ENCODE measurements at regions not wholly inside any gene's neighbourhood (a gene's known extent, or its start where the extent isn't known, plus 50 kb on each side); places are given as distances from the start of the nearest gene placed in this dataset.

DNA sequence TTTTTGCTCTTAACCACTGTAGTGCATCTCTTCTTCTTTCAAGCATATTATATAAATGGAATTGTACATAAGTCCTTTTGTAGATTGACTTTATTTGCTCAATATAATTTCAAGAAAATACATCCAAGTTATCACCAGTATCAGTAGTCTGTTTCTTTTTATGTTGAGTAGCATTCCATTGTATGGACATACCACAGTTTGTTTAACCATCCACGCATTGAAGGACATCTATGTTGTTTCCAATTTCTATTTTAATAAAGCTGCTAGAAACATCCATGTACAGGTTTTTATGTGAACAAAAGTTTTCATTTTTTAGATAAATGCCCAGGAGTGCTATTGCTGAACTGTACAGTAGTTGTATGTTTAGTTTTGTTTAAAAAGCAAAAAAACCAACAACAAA is 387.5 kb upstream of the SOX11 start:
- Histone ChIP-seq H4K20me1 (no peaks in the 10 kb centered on the region), H3K4me3 (no peak overlapping the region), H3K4me1 (no peaks in the 10 kb centered on the region), H3K9ac (no peak overlapping the region), H3K4me2 (no peak overlapping the region), H3K27ac (no peak overlapping the region), H3K9me3 (no peaks in the 10 kb centered on the region), H3K36me3 (no peaks in the 10 kb centered on the region), H3K27me3 (no peaks in the 10 kb centered on the region)
- no peak for TF ChIP-seq Cebpa-rat (IDR thresholded peaks at IDR 0.05)

DNA sequence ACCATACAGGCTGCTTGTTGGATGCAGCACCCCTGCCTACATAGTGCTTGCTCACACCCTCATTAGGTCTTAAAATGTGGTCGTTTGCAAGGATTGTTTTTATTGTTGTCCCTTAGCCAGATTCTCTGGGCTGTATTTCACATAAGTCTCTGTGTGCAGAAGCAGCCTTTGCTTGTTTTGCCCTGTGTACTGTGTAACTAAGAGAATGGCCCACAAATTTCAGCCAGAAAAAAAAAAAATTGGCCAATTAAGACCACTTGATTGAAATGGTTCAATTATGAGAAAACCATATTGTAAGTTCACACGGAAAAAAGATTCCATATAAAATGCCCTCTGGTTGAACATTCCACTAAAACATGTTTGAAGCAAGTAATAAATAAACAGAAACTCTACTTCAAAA is 377.1 kb upstream of the SOX11 start:
- Histone ChIP-seq H3K27ac (no peak overlapping the region), H3K4me1 (no peaks in the 10 kb centered on the region), H3K9me3 (0 out of 2 replicates have a peak, but pooled peaks cover 2% of the 10 kb centered on the region), H4K20me1 (no peaks in the 10 kb centered on the region), H3K4me3 (no peak overlapping the region), H3K27me3 (no peaks in the 10 kb centered on the region), H3K9ac (no peak overlapping the region), H3K36me3 (no peaks in the 10 kb centered on the region), H3K4me2 (no peak overlapping the region)
- no peak for TF ChIP-seq Cebpa-rat (IDR thresholded peaks at IDR 0.05)

DNA sequence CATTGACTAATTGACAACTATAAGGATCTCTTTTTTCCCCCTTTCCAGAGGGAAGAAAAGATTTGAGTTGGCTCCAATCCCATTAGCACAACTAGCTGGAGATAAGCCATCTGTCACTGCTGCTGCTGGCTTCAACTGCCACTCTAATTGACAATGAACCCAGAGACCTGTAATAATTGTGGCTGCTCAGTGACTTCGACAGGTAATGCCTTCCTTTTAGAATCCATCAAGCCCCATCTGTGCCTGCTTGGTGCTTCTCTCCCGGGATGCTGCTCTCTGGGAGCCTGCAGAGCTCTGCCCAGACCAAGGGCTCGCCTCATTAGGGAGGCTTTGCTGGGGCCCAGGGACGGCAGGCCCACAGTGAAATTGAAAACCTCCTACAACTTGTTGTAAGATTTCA is 376.7 kb upstream of the SOX11 start:
- no peak overlapping the region for H3K27ac ChIP-seq
- no peaks in the 10 kb centered on the region for H3K27me3 ChIP-seq
- no peaks in the 10 kb centered on the region for H3K4me1 ChIP-seq
- H3K9ac ChIP-seq, result no peak overlapping the region
- TF ChIP-seq Cebpa-rat (IDR thresholded peaks at IDR 0.05), result no peak
- H3K36me3 ChIP-seq, result no peaks in the 10 kb centered on the region
- H4K20me1 ChIP-seq, result no peaks in the 10 kb centered on the region
- H3K4me2 ChIP-seq, result no peak overlapping the region
- H3K9me3 ChIP-seq, result no peaks in the 10 kb centered on the region
- no peak overlapping the region for H3K4me3 ChIP-seq

DNA sequence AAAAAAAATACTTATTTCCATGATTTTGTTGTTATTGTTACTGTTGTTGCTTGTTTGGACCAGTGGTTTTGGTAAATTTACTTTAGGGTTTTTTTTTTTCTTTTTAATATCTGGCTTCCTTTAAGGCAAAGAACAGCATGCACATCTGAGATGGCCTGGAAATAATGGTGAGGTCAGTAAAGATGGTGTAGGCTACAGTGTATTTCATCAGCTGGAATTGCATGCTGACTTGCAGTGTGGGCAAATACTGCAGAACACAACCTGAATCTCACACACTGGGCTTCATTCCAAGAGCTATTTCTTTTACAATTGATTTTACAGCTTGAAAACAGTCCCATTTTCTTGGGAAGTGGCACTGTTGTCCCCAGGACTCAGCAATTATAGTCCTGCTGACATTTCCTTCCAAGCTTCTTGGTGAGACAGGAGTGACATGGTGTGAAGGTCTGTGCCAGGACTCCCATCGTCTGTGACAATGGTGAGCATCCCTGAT is 376.1 kb upstream of the SOX11 start:
- no peak overlapping the region for H3K4me3 ChIP-seq
- H3K27ac ChIP-seq, result no peak overlapping the region
- no peaks in the 10 kb centered on the region for H3K4me1 ChIP-seq
- TF ChIP-seq Cebpa-rat (IDR thresholded peaks at IDR 0.05), result no peak
- H3K9me3 ChIP-seq, result no peaks in the 10 kb centered on the region
- H3K36me3 ChIP-seq, result no peaks in the 10 kb centered on the region
- no peaks in the 10 kb centered on the region for H4K20me1 ChIP-seq
- no peak overlapping the region for H3K9ac ChIP-seq
- H3K4me2 ChIP-seq, result no peak overlapping the region
- H3K27me3 ChIP-seq, result no peaks in the 10 kb centered on the region

DNA sequence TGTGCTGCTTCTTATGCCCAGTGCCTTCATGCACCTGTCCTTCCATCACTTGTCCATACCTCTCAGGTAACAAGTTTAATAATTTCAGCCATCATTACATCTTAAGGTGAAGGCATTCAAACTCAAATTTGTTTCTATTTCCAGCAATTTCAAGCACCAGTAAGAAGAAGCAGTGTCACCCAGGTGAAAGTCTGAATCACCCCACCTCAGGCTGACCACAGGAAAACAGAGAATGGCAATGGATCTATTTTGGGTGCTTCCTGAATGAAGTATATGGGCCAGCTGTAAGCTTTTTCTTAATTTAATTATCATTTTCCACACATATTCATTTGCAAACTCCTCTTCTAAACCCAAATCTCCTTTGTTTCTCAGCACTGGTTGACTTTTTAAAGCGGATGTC is 372.7 kb upstream of the SOX11 start:
- Histone ChIP-seq H4K20me1 (no peaks in the 10 kb centered on the region), H3K9ac (no peak overlapping the region)
- TF ChIP-seq Cebpa-rat (IDR thresholded peaks at IDR 0.05), result no peak

DNA sequence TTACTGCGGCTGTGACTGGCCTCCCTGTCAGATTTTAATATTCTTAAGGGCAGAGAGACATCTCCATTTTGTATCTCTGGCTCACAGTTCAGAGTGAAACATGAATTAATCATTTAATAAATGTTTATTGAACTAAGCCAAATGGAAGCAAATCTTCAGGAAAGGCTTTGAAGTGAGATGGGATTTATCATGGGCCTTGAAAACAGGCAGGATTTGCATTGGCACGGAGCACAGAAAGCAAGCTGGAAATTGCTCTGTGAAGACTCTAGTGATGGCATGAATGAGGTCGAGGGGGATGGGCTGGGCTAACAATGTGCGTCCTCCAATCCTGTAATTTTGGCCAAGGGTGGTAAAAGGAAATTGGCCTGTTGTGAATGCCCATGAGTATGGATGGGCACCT is 369.8 kb upstream of the SOX11 start:
- H3K9ac ChIP-seq, result no peak overlapping the region
- no peak overlapping the region for H3K27ac ChIP-seq
- no peaks in the 10 kb centered on the region for H3K4me1 ChIP-seq
- no peaks in the 10 kb centered on the region for H3K36me3 ChIP-seq
- no peak overlapping the region for H3K4me3 ChIP-seq
- TF ChIP-seq Cebpa-rat (IDR thresholded peaks at IDR 0.05), result no peak
- H3K9me3 ChIP-seq, result no peaks in the 10 kb centered on the region
- H4K20me1 ChIP-seq, result no peaks in the 10 kb centered on the region
- no peaks in the 10 kb centered on the region for H3K27me3 ChIP-seq
- no peak overlapping the region for H3K4me2 ChIP-seq

More for the DNA sequence above, 372.7 kb upstream of the SOX11 start:
- H3K36me3 ChIP-seq, result no peaks in the 10 kb centered on the region
- no peak overlapping the region for H3K4me2 ChIP-seq
- no peaks in the 10 kb centered on the region for H3K4me1 ChIP-seq
- H3K9me3 ChIP-seq, result no peaks in the 10 kb centered on the region
- no peak overlapping the region for H3K4me3 ChIP-seq
- no peaks in the 10 kb centered on the region for H3K27me3 ChIP-seq
- H3K27ac ChIP-seq, result no peak overlapping the region

DNA sequence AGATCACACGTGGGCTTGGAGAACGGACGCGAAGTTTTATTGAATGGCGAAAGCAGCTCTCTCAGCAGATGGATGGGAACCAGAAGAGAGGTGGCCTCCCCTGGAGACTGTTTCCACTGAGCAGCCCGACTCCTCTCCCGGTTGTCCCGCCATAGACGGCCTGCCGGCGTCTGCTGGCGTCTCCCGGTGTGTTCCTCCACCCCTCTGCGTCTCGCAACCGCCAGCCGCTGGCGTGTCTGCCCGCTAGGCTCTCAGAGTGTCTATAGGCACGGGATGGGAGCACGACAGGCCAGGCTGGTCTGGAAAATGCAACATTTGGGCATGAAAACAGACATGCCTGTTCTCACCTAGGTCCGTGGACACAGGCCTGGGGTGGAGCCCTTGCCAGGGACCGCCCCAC is 366.7 kb upstream of the SOX11 start:
- H3K36me3 ChIP-seq, result no peaks in the 10 kb centered on the region
- no peaks in the 10 kb centered on the region for H3K4me1 ChIP-seq
- H4K20me1 ChIP-seq, result no peaks in the 10 kb centered on the region
- no peak overlapping the region for H3K4me3 ChIP-seq
- H3K27ac ChIP-seq, result no peak overlapping the region
- H3K27me3 ChIP-seq, result no peaks in the 10 kb centered on the region
- no peak overlapping the region for H3K4me2 ChIP-seq
- no peak for TF ChIP-seq Cebpa-rat (IDR thresholded peaks at IDR 0.05)
- no peaks in the 10 kb centered on the region for H3K9me3 ChIP-seq
- no peak overlapping the region for H3K9ac ChIP-seq

DNA sequence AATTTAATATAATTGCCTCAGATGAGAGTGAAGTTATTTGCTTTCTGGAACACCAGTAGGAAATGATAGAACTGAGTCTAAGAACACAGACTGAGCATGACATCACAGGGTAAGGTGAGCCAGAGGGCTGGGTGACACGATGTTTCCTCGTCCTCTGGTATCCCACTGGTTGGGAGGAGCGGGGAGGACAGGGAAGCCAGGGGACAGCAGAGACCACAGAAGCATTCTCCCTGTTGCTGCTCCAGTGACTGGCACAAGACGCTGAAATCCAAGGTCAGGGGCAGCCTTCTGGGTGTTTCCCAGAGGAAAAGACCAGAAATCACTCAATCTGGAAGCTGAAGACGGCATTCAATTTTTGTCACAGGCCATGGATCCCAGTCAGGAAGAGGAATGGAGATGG is 363.4 kb upstream of the SOX11 start:
- Histone ChIP-seq H3K27me3 (no peaks in the 10 kb centered on the region), H4K20me1 (no peaks in the 10 kb centered on the region), H3K4me1 (no peaks in the 10 kb centered on the region), H3K4me3 (no peak overlapping the region), H3K4me2 (no peak overlapping the region), H3K9me3 (no peaks in the 10 kb centered on the region), H3K9ac (no peak overlapping the region), H3K36me3 (no peaks in the 10 kb centered on the region), H3K27ac (no peak overlapping the region)
- no peak for TF ChIP-seq Cebpa-rat (IDR thresholded peaks at IDR 0.05)

DNA sequence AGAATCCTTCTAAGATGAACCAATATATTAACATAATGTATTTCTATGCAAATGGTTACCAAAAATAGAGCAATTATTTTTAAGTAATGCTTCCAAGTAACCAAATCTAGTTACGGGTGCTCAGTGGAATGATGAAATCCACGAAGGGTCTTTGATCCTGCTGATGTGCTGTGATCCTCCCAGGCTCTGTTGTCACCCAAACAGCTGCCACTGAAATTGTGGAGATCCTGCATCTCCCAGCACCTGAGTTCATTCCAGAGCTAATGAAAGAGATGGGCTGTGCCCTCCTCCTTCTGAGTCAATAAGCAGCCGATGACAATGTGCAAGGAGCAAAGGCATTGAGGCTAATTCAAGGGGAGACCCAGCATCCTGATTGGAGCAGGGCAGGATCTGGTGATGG is 362.4 kb upstream of the SOX11 start:
- Histone ChIP-seq H3K9me3 (no peaks in the 10 kb centered on the region), H3K4me2 (no peak overlapping the region), H3K27me3 (no peaks in the 10 kb centered on the region), H3K36me3 (no peaks in the 10 kb centered on the region), H3K27ac (no peak overlapping the region), H3K4me1 (no peaks in the 10 kb centered on the region), H3K4me3 (no peak overlapping the region), H4K20me1 (no peaks in the 10 kb centered on the region), H3K9ac (no peak overlapping the region)
- TF ChIP-seq Cebpa-rat (IDR thresholded peaks at IDR 0.05), result no peak

DNA sequence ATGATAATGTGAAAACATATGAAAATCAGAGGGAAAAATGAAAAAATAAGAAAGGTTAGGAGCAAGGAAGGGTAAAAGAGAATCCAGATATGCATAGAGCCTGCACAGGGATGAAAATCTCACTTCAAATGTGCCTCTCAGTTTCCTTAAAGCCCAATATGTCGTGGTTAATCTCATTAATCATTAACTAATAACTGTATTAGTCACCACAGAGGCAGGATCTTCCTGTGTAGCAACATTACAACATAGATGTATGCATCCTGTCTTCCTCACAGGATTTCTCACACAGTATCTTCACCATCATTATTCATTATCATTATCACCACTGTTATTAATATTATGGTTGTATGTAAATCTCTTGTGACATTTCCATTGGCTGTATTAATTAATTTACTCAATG is 361.2 kb upstream of the SOX11 start:
- Histone ChIP-seq H3K4me3 (no peak overlapping the region), H3K4me1 (no peaks in the 10 kb centered on the region), H4K20me1 (no peaks in the 10 kb centered on the region), H3K36me3 (no peaks in the 10 kb centered on the region), H3K27me3 (no peaks in the 10 kb centered on the region), H3K27ac (no peak overlapping the region), H3K9me3 (no peaks in the 10 kb centered on the region), H3K9ac (no peak overlapping the region), H3K4me2 (no peak overlapping the region)
- no peak for TF ChIP-seq Cebpa-rat (IDR thresholded peaks at IDR 0.05)

DNA sequence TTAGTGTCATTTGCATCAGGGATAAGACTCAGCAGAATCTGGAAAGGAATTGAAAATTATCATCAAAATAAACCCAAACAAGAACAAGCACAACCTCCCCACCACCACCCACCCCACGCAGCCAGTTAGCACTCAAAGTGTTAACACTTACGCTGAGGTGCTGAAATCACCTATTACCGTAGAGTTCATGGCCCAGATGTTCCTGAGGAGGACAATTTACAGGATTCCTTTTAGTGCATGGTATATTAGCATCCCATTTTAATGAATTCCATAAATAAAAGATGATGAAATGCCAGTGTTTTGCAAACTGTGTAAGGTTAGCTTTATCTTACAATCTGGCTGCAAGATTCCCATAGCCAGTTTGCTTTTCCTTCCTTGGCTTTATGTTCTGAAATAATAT is 359.3 kb upstream of the SOX11 start:
- Histone ChIP-seq H3K27me3 (no peaks in the 10 kb centered on the region), H3K9ac (no peak overlapping the region), H3K4me1 (no peaks in the 10 kb centered on the region), H3K9me3 (no peaks in the 10 kb centered on the region), H4K20me1 (no peaks in the 10 kb centered on the region), H3K4me2 (no peak overlapping the region), H3K36me3 (no peaks in the 10 kb centered on the region), H3K27ac (no peak overlapping the region), H3K4me3 (no peak overlapping the region)
- no peak for TF ChIP-seq Cebpa-rat (IDR thresholded peaks at IDR 0.05)
